ENCODE measurements at regions not wholly inside any gene's neighbourhood (a gene's known extent, or its start where the extent isn't known, plus 50 kb on each side); places are given as distances from the start of the nearest gene placed in this dataset.

GRCh38 chr13:104436555-104436954, 1370.3 kb upstream of the SLC10A2 start:
- no peak for DNase-seq

- DNase-seq = no peak
These were observed 1365.7 kb upstream of the SLC10A2 start for GRCh38 chr13:104431895-104432294.

DNA sequence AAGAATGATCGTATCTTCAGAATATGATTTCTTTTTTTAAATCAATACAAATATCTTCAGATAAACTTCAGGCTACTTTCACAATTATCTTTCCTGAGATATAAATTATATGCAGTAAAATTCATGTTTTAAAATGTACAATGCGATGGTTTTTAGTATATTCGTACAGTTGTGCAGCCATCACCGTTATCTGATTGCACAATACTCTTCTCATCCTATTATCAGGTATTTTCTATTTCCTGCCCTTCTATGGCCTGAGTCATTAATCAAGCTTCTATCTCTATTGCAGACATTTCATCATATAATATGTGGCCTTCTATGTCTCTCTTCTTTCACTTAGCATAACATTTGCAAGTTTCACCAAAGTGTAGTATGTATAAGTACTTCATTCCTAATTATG, 1360.2 kb upstream of the SLC10A2 start:
- no peak for DNase-seq

DNA sequence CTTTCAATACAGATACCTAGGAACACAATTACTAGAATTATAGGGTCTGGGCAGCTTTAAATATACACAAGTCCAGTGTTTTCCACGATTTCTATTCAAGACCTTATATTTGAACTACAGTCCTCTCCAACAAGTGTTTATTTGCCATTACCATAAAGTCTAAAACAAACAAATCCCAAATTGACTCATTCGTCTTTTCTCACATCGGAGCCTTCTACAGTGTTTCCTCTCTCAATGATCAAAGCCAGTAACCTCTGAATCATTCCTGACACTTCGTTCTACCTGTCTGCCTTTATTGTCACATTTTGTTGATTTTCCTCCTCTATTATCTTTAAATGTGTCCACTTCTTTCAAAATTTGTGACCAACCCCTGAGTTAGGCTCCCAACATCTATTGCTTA, 1356.5 kb upstream of the SLC10A2 start:
- peak; percentile 76 for DNase-seq

GRCh38 chr13:104416973-104417372, 1350.8 kb upstream of the SLC10A2 start:
- no peak for DNase-seq

- peak; percentile 22 for DNase-seq
These were observed 1348.6 kb upstream of the SLC10A2 start for GRCh38 chr13:104414771-104415170.

- DNase-seq = no peak
These were observed 1348.0 kb upstream of the SLC10A2 start for GRCh38 chr13:104414181-104414580.

DNA sequence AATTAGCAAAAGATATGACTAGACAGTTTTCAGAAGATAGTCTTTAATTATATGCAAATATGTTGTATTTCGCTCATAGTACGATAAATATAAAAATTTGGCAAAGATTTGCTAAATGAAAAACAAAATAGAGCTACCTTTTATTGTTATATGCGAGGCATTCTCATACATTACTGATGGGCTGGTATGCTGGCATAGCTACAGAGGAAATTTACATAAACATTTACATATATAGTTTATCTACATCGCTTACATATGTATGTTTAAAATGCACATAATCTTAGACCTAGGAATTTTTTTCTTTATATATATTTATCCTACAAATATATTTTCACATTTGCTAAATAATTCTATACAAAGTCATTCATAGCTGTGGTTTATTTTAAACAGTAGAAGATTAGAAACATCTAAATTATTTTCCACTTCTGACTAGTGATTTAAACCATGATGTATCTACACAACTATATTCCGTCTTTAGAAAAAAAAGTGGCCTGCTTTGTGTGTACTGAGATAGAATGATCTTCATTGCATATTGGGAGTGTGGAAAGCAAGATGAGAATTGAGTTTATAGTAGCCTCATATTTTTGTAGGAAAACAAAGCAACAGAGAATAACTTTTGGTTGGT, 1345.0 kb upstream of the SLC10A2 start:
- DNase-seq = no peak

GRCh38 chr13:104408733-104409132, 1342.5 kb upstream of the SLC10A2 start:
- no peak for DNase-seq

GRCh38 chr13:104404325-104404724, 1338.1 kb upstream of the SLC10A2 start:
- DNase-seq = no peak

GRCh38 chr13:104389691-104390090, 1323.5 kb upstream of the SLC10A2 start:
- no peak for DNase-seq

- no peak for DNase-seq
These were observed 1321.3 kb upstream of the SLC10A2 start for GRCh38 chr13:104387510-104387909.

- no peak for DNase-seq
These were observed 1319.2 kb upstream of the SLC10A2 start for GRCh38 chr13:104385404-104385803.

DNA sequence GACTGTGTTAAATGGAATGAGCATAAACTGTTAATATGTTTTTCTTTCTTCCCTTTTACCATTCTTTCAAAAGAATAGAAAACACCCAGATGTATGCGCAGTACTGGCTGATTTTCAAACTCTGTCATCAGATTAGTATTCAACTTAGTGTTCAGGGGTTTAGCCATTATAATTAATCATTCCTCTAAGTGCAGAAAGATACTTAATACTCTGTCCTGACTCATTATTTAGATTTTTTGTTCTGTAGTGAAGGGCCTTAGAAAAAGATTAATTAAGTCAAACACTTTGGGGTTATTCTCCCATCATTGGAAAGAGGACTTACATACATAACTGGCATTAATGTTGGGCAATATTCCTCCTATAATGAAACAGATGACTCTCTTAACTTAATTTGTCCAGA, 1316.7 kb upstream of the SLC10A2 start:
- no peak for DNase-seq

DNA sequence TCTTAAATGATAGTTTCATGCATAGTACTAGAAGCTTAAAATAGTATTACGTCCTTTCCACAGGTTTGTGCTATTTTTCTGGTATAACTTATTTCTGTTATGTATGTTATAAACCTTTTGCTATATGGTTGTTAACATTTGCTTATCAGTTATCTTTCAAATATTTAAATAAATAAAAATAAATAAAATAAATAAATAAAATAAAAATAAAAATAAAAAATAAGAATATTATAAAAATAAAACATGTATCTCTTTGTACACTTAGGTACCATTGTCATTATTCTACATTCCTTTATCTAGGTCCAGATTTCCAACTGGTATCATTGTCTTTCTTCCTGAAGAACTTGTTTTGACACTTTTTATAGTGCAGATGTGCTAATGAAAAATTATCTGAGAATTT, 1310.4 kb upstream of the SLC10A2 start:
- DNase-seq = no peak

DNA sequence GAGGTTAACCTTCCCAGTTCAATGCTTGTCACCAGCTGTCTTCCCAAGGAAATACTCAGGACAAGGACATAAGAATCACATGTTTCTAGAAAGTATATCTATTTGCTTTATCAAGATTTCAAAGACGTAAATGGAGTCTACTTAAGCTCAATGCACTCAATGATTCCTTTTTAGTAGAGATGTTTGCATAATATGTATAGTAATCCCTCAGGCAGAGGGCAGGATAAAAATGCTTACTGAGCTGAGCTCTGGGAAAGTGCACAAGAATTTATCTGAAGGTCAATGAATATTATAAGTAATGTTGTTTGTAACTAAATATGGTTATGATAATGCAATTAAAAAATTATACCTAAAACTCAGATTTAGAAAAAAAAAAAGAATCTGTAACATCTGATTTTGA, 1309.4 kb upstream of the SLC10A2 start:
- DNase-seq = no peak

- DNase-seq = no peak
These were observed 1306.0 kb upstream of the SLC10A2 start for GRCh38 chr13:104372095-104372655.

- DNase-seq = no peak
These were observed 1299.2 kb upstream of the SLC10A2 start for GRCh38 chr13:104365430-104365829.

- DNase-seq = no peak
These were observed 1291.6 kb upstream of the SLC10A2 start for GRCh38 chr13:104357672-104358354.

GRCh38 chr13:104357174-104357573, 1291.0 kb upstream of the SLC10A2 start:
- DNase-seq = no peak

DNA sequence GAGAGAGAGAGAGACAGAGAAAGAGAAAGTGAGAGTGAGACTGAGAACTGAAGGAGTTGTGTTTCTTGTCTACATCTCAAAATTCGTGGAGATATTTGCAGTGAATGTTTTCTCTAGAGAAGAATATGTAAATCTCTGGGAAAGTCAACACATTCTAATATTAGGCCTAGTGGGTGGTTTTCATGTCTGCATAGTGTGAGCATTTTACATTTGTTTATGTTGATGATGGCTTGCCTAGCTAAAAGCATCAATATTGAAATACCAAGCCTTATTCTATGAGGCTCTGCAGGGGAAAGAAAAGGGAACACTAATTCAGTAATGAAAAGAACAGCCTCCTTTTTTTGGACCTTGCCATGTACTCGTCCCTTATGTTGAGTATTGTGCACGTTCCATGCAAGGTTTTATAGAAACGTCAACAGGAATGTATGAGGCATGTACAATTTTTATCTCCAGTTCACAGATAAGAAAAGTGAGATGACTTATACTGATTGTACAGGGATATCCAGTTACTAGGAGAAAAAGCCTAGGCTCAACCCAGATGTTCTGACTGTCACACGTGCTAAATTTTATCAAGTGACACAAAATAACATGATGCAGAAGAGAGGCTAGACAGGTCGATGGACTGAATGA, 1288.9 kb upstream of the SLC10A2 start:
- no peak for DNase-seq

DNA sequence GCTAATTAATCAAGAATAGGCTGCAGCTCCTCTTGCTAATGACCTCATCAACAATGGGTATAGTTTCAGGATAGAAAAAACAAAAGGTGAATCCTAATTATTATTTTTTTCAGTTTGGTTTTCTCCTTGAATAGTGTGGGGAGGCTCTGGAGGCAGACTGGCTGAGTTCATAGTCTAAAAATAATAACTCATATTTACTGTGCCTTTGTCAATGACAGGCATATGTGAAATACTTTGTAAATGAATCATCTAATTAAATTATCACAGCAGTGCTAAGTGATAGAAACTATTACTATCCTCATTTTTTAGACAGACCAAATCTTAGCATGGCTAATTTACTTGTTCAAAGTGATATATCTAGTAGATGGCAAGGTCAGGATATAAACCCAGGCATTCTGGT, 1261.0 kb upstream of the SLC10A2 start:
- DNase-seq = no peak

- no peak for DNase-seq
These were observed 1260.3 kb upstream of the SLC10A2 start for GRCh38 chr13:104326523-104326922.

DNA sequence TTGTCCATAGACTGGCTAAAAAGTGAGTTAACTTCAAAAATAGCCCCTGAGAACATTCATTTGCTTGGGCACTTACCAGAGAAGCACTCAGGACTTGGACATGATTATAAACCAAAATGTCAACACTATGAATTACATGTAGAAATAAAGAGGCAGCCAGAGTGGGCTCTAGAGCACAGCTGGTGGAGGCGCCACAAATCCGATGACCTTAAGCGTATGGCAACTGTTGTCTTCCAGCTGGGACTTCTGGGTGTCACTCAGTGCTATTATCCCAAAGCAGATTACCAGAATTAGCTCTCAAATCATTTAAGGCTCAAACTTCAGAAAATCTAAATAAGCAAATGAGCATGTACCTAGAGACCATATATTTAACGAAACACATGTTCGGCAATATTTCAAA, 1255.5 kb upstream of the SLC10A2 start:
- DNase-seq = no peak

All from SHP77 treated with DMSO at 0.1 percent for 48 hours (cell line).